Parathyroid adenoma (tissue), 2 donors: ENCODE measurements at regions not wholly inside any gene's neighbourhood (a gene's known extent, or its start where the extent isn't known, plus 50 kb on each side); places are given as distances from the start of the nearest gene placed in this dataset.

ENCODE experiments used
- H2AFZ ChIP-seq: fragments of 300-600 bp; sonication (generic); one replicate; pipeline ENCODE4 v1.7.0; 2017; ENCODE audit warnings: antibody characterized with exemption, mild to moderate bottlenecking
- H3K27ac ChIP-seq: fragments of 300-600 bp; sonication (generic); one replicate; pipeline ENCODE4 v1.7.0; 2017
- H3K27me3 ChIP-seq: fragments of 300-600 bp; sonication (generic); one replicate; pipeline ENCODE4 v1.7.0; 2017; ENCODE audit warnings: low read length; ENCODE audit not compliant: control insufficient read depth, insufficient read depth
- H3K36me3 ChIP-seq: fragments of 300-600 bp; sonication (generic); one replicate; pipeline ENCODE4 v1.7.0; 2017; ENCODE audit warnings: low read length; ENCODE audit not compliant: control insufficient read depth, insufficient read depth
- H3K4me1 ChIP-seq: fragments of 300-600 bp; sonication (generic); one replicate; pipeline ENCODE4 v1.7.0; 2017; ENCODE audit warnings: control low read depth
- H3K4me2 ChIP-seq: fragments of 300-600 bp; sonication (generic); one replicate; pipeline ENCODE4 v1.7.0; 2017; ENCODE audit warnings: low read length
- H3K4me3 ChIP-seq: fragments of 300-600 bp; sonication (generic); one replicate; pipeline ENCODE4 v1.7.0; 2017; ENCODE audit warnings: low read depth, low read length
- H3K79me2 ChIP-seq: fragments of 300-600 bp; sonication (generic); one replicate; pipeline ENCODE4 v1.7.0; 2017; ENCODE audit warnings: control low read depth
- H3K9ac ChIP-seq: fragments of 300-600 bp; sonication (generic); one replicate; pipeline ENCODE4 v1.7.0; 2017; ENCODE audit warnings: mild to moderate bottlenecking
- H3K9me3 ChIP-seq: fragments of 300-600 bp; sonication (generic); one replicate; pipeline ENCODE4 v1.7.0; 2017; ENCODE audit warnings: low read length; ENCODE audit not compliant: control insufficient read depth
- CTCF ChIP-seq: fragments of 300-600 bp; sonication (generic); IDR thresholded peaks from one replicate; pipeline ENCODE4 v1.7.0; 2017; ENCODE audit warnings: antibody characterized with exemption, mild to moderate bottlenecking
- donor health status: primary hyperparathyroidism.

GRCh38 chr9:89844075-89844474 is 239.3 kb downstream of the GADD45G start:
- H3K9me3 ChIP-seq: no peaks in the 10 kb centered on the region
- no peak overlapping the region for H3K4me2 ChIP-seq
- no peaks in the 10 kb centered on the region for H3K27me3 ChIP-seq
- no peak for TF ChIP-seq CTCF
- H2AFZ ChIP-seq: no peak overlapping the region
- H3K79me2 ChIP-seq: no peaks in the 10 kb centered on the region
- H3K4me1 ChIP-seq: peaks cover 10% of the 10 kb centered on the region
- no peaks in the 10 kb centered on the region for H3K36me3 ChIP-seq
- H3K9ac ChIP-seq: no peak overlapping the region
- no peak overlapping the region for H3K27ac ChIP-seq
- H3K4me3 ChIP-seq: no peak overlapping the region

- TF ChIP-seq CTCF: no peak
- H3K27ac ChIP-seq: no peak overlapping the region
- no peaks in the 10 kb centered on the region for H3K9me3 ChIP-seq
- H3K79me2 ChIP-seq: no peaks in the 10 kb centered on the region
- no peak overlapping the region for H3K4me3 ChIP-seq
- no peaks in the 10 kb centered on the region for H3K36me3 ChIP-seq
- H3K9ac ChIP-seq: no peak overlapping the region
- no peak overlapping the region for H2AFZ ChIP-seq
- H3K4me1 ChIP-seq: peaks cover 7% of the 10 kb centered on the region
- no peaks in the 10 kb centered on the region for H3K27me3 ChIP-seq
- H3K4me2 ChIP-seq: no peak overlapping the region
Measured at GRCh38 chr9:89844535-89844934, 239.7 kb downstream of the GADD45G start.

- Histone ChIP-seq H3K79me2 (no peaks in the 10 kb centered on the region), H3K4me3 (no peak overlapping the region), H3K27ac (no peak overlapping the region), H3K36me3 (no peaks in the 10 kb centered on the region), H3K4me2 (no peak overlapping the region), H3K9ac (no peak overlapping the region), H3K27me3 (no peaks in the 10 kb centered on the region), H3K9me3 (no peaks in the 10 kb centered on the region), H2AFZ (no peak overlapping the region), H3K4me1 (peaks cover 6% of the 10 kb centered on the region)
- no peak for TF ChIP-seq CTCF
Measured at GRCh38 chr9:89845321-89845720, 240.5 kb downstream of the GADD45G start.

- Histone ChIP-seq H3K4me1 (peaks cover 11% of the 10 kb centered on the region), H3K27ac (no peak overlapping the region), H3K27me3 (no peaks in the 10 kb centered on the region), H3K79me2 (no peaks in the 10 kb centered on the region), H3K9me3 (no peaks in the 10 kb centered on the region), H2AFZ (no peak overlapping the region), H3K9ac (no peak overlapping the region), H3K4me3 (no peak overlapping the region), H3K4me2 (no peak overlapping the region), H3K36me3 (no peaks in the 10 kb centered on the region)
- no peak for TF ChIP-seq CTCF
Measured at GRCh38 chr9:89845862-89846261, 241.1 kb downstream of the GADD45G start.
